ENCODE measurements at regions not wholly inside any gene's neighbourhood (a gene's known extent, or its start where the extent isn't known, plus 50 kb on each side); places are given as distances from the start of the nearest gene placed in this dataset.

GRCh38 chr3:87175732-87176131 is 51.4 kb upstream of the CHMP2B start:
- no peak for DNase-seq

GRCh38 chr3:87173776-87174175 is 53.3 kb upstream of the CHMP2B start:
- DNase-seq: no peak

GRCh38 chr3:87173071-87173470 is 54.0 kb upstream of the CHMP2B start:
- peak; percentile 11 for DNase-seq

GRCh38 chr3:87167628-87168456 is 59.3 kb upstream of the CHMP2B start:
- DNase-seq: peak; percentile 76

GRCh38 chr3:87164245-87164644 is 62.9 kb upstream of the CHMP2B start:
- DNase-seq: no peak

- no peak for DNase-seq
Measured at GRCh38 chr3:87161851-87162250, 65.3 kb upstream of the CHMP2B start.

GRCh38 chr3:87161417-87161816 is 65.7 kb upstream of the CHMP2B start:
- DNase-seq: no peak

- no peak for DNase-seq
Measured at GRCh38 chr3:87161013-87161412, 66.1 kb upstream of the CHMP2B start.

GRCh38 chr3:87158823-87159222 is 68.3 kb upstream of the CHMP2B start:
- DNase-seq: no peak

- DNase-seq: no peak
Measured at GRCh38 chr3:87148020-87148419, 79.1 kb upstream of the CHMP2B start.

- DNase-seq: no peak
Measured at GRCh38 chr3:87147562-87147961, 79.5 kb upstream of the CHMP2B start.

GRCh38 chr3:87145553-87145952 is 81.6 kb upstream of the CHMP2B start:
- DNase-seq: peak; percentile 4

GRCh38 chr3:87136066-87136596 is 91.0 kb upstream of the CHMP2B start:
- DNase-seq: no peak

GRCh38 chr3:87135412-87135811 is 91.7 kb upstream of the CHMP2B start:
- no peak for DNase-seq

GRCh38 chr3:87132801-87133200 is 94.3 kb upstream of the CHMP2B start:
- no peak for DNase-seq

- no peak for DNase-seq
Measured at GRCh38 chr3:87128006-87128405, 99.1 kb upstream of the CHMP2B start.

GRCh38 chr3:87127281-87127680 is 99.8 kb upstream of the CHMP2B start:
- DNase-seq: no peak

GRCh38 chr3:87126321-87126720 is 100.8 kb upstream of the CHMP2B start:
- no peak for DNase-seq

GRCh38 chr3:87125116-87125515 is 102.0 kb upstream of the CHMP2B start:
- DNase-seq: no peak

GRCh38 chr3:87122766-87123165 is 104.3 kb upstream of the CHMP2B start:
- peak; percentile 4 for DNase-seq

- DNase-seq: no peak
Measured at GRCh38 chr3:87121856-87122255, 105.3 kb upstream of the CHMP2B start.

GRCh38 chr3:87120881-87121280 is 106.2 kb upstream of the CHMP2B start:
- peak; percentile 72 for DNase-seq

- no peak for DNase-seq
Measured at GRCh38 chr3:87120236-87120635, 106.9 kb upstream of the CHMP2B start.

GRCh38 chr3:87109465-87109864 is 117.6 kb upstream of the CHMP2B start:
- DNase-seq: no peak

Measured in tongue (tissue), 1 donor.